ENCODE measurements at regions not wholly inside any gene's neighbourhood (a gene's known extent, or its start where the extent isn't known, plus 50 kb on each side); places are given as distances from the start of the nearest gene placed in this dataset.

- TF ChIP-seq CTCF (IDR thresholded peaks at IDR 0.05; ENCODE audit: low read length), result peak; percentile 20
- TF ChIP-seq EZH2 (optimal IDR thresholded peaks at IDR 0.05; ENCODE audit: low read depth, low read length), result no peak
Observed at GRCh38 chr15:69766156-69766555, 313.5 kb downstream of the RPLP1 start.

All from MM.1S (cell line).